Testis (tissue), 2 donors: ENCODE measurements at regions not wholly inside any gene's neighbourhood (a gene's known extent, or its start where the extent isn't known, plus 50 kb on each side); places are given as distances from the start of the nearest gene placed in this dataset.
"Not testable (repeated sequence)": the region's sequence is repeated elsewhere in the genome, so short reads cannot be mapped to it uniquely, and the experiment has no call there.

Experiments
- DNase-seq: peaks from one replicate; pipeline ENCODE4 v3.0.0-alpha.2; 2019
- H3K27ac ChIP-seq, 2 donors: fragments of 200-600 bp; sonication (generic); one replicate each; pipeline ENCODE4 v1.5.1; 2019
- H3K27me3 ChIP-seq: fragments of 200-600 bp; sonication (generic); one replicate; pipeline ENCODE4 v1.5.1; 2019
- H3K36me3 ChIP-seq: fragments of 200-600 bp; sonication (generic); one replicate; pipeline ENCODE4 v1.5.1; 2017; ENCODE audit warnings: low read depth; ENCODE audit errors: missing control alignments
- H3K4me1 ChIP-seq: fragments of 200-600 bp; sonication (generic); one replicate; pipeline ENCODE4 v1.5.1; 2019
- H3K4me3 ChIP-seq, 2 donors: fragments of 200-600 bp; sonication (generic); one replicate each; pipeline ENCODE4 v1.5.1; 2017 to 2019
- H3K9me3 ChIP-seq: fragments of 200-600 bp; sonication (generic); one replicate; pipeline ENCODE4 v1.5.1; 2017
- WGBS, 2 donors: methylation state at CpG; one replicate each; pipeline ENCODE4 v1.1.5; 2018; 5-methylcytosine and 5-hydroxymethylcytosine counted together
- intact Hi-C: fragments of 100-400 bp; cut with DNase I; formaldehyde crosslinking; loops from one replicate; pipeline ENCODE4 v1.15.1; 2023; ENCODE audit warnings: low total_unique reads

GRCh38 chr1:149665033-149665432 lies 81.4 kb downstream of the PPIAL4C start:
- H3K27ac ChIP-seq, intact Hi-C loops, H3K9me3 ChIP-seq, H3K4me3 ChIP-seq, H3K27me3 ChIP-seq, DNase-seq, H3K36me3 ChIP-seq, H3K4me1 ChIP-seq: not testable (repeated sequence)

GRCh38 chr1:149665528-149665927 lies 81.9 kb downstream of the PPIAL4C start:
- WGBS, 2 donors, result 70 to 91% methylated on average over 2 of the region's 2 CpGs
- H3K9me3 ChIP-seq, DNase-seq, intact Hi-C loops, H3K36me3 ChIP-seq, H3K4me1 ChIP-seq, H3K27me3 ChIP-seq, H3K27ac ChIP-seq, H3K4me3 ChIP-seq: not testable (repeated sequence)

- intact Hi-C loops, H3K9me3 ChIP-seq, H3K27me3 ChIP-seq, H3K4me3 ChIP-seq, H3K4me1 ChIP-seq, H3K36me3 ChIP-seq, H3K27ac ChIP-seq: not testable (repeated sequence)
- DNase-seq, result peak; percentile 43
- WGBS, 2 donors, result 32 to 58% methylated on average over 3 to 4 of the region's 4 CpGs
Measured at GRCh38 chr1:149673231-149673909, 89.7 kb downstream of the PPIAL4C start.

GRCh38 chr1:149674921-149675320 lies 91.3 kb downstream of the PPIAL4C start:
- intact Hi-C loops, H3K36me3 ChIP-seq, H3K4me3 ChIP-seq, H3K27me3 ChIP-seq, H3K4me1 ChIP-seq, H3K9me3 ChIP-seq, H3K27ac ChIP-seq, DNase-seq: not testable (repeated sequence)
- 66 to 76% methylated on average over 23 of the region's 23 CpGs for WGBS, 2 donors

GRCh38 chr1:149677359-149677758 lies 93.7 kb downstream of the PPIAL4C start:
- H3K27me3 ChIP-seq, H3K4me1 ChIP-seq, H3K9me3 ChIP-seq, H3K4me3 ChIP-seq, H3K27ac ChIP-seq, DNase-seq, intact Hi-C loops, H3K36me3 ChIP-seq: not testable (repeated sequence)
- 75 to 84% methylated on average over 2 to 5 of the region's 5 CpGs for WGBS, 2 donors

GRCh38 chr1:149686593-149687238 lies 95.8 kb upstream of the FCGR1A start:
- H3K4me3 ChIP-seq, H3K27me3 ChIP-seq, H3K36me3 ChIP-seq, intact Hi-C loops, H3K9me3 ChIP-seq, H3K4me1 ChIP-seq, H3K27ac ChIP-seq, DNase-seq: not testable (repeated sequence)
- WGBS, 2 donors, result 83% methylated on average over 1 of the region's 3 CpGs; no CpG with 5 or more reads in 1 of the 2 donors

GRCh38 chr1:149691399-149691798 lies 91.1 kb upstream of the FCGR1A start:
- H3K27me3 ChIP-seq, H3K36me3 ChIP-seq, H3K9me3 ChIP-seq, H3K4me3 ChIP-seq, H3K27ac ChIP-seq, H3K4me1 ChIP-seq, DNase-seq, intact Hi-C loops: not testable (repeated sequence)
- 70 to 97% methylated on average over 4 of the region's 6 CpGs for WGBS, 2 donors

GRCh38 chr1:149692804-149693539 lies 89.5 kb upstream of the FCGR1A start:
- H3K4me3 ChIP-seq, H3K27me3 ChIP-seq, H3K36me3 ChIP-seq, intact Hi-C loops, DNase-seq, H3K4me1 ChIP-seq, H3K9me3 ChIP-seq, H3K27ac ChIP-seq: not testable (repeated sequence)
- WGBS, 2 donors, result 85 to 90% methylated on average over 9 to 14 of the region's 17 CpGs

- H3K36me3 ChIP-seq, DNase-seq, H3K27ac ChIP-seq, H3K4me3 ChIP-seq, H3K9me3 ChIP-seq, H3K27me3 ChIP-seq, intact Hi-C loops, H3K4me1 ChIP-seq: not testable (repeated sequence)
- 57 to 89% methylated on average over 1 to 3 of the region's 3 CpGs for WGBS, 2 donors
Measured at GRCh38 chr1:149695066-149695465, 87.4 kb upstream of the FCGR1A start.

GRCh38 chr1:149700220-149700619 lies 82.3 kb upstream of the FCGR1A start:
- WGBS, 2 donors, result 13% methylated on average over 13 of the region's 24 CpGs; no CpG with 5 or more reads in 1 of the 2 donors
- H3K27me3 ChIP-seq, DNase-seq, H3K9me3 ChIP-seq, H3K4me3 ChIP-seq, H3K27ac ChIP-seq, intact Hi-C loops, H3K36me3 ChIP-seq, H3K4me1 ChIP-seq: not testable (repeated sequence)

- H3K27ac ChIP-seq, intact Hi-C loops, H3K4me1 ChIP-seq, H3K9me3 ChIP-seq, DNase-seq, H3K36me3 ChIP-seq, H3K27me3 ChIP-seq, H3K4me3 ChIP-seq: not testable (repeated sequence)
- no CpG with 5 or more reads among the region's 58 CpGs for WGBS, 2 donors
Measured at GRCh38 chr1:149700677-149701567, 81.6 kb upstream of the FCGR1A start.
